ENCODE measurements at regions not wholly inside any gene's neighbourhood (a gene's known extent, or its start where the extent isn't known, plus 50 kb on each side); places are given as distances from the start of the nearest gene placed in this dataset.
A peak's percentile ranks its signal among the peaks of the same experiment; 100 is the strongest.

DNA sequence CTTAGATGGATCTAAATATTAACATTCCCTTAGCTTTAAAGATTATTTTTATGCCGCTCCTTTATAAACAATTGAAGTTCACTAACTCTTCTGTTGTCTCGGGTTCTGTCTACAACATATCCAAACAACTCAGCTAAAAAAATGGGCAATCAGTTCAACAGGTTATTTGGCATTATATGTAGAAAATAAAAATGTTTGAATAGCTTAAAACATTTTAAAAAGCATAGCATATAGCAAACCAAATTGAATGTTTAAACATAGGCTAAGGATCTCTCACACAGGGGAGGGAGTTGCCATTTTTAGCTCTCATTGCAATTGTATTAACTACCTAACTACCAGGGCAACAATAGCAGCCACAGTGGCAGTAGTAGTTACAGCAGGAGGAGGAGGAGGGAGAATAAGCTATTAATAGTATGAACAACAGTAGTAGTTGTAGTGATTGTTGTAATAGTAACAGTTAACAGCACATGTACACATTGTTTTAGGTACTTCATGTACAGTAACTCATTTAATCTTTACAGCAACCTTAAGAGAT lies 404.2 kb downstream of the KCNRG start:
- TF ChIP-seq, protein P1, sequence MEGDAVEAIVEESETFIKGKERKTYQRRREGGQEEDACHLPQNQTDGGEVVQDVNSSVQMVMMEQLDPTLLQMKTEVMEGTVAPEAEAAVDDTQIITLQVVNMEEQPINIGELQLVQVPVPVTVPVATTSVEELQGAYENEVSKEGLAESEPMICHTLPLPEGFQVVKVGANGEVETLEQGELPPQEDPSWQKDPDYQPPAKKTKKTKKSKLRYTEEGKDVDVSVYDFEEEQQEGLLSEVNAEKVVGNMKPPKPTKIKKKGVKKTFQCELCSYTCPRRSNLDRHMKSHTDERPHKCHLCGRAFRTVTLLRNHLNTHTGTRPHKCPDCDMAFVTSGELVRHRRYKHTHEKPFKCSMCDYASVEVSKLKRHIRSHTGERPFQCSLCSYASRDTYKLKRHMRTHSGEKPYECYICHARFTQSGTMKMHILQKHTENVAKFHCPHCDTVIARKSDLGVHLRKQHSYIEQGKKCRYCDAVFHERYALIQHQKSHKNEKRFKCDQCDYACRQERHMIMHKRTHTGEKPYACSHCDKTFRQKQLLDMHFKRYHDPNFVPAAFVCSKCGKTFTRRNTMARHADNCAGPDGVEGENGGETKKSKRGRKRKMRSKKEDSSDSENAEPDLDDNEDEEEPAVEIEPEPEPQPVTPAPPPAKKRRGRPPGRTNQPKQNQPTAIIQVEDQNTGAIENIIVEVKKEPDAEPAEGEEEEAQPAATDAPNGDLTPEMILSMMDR (IDR thresholded peaks at IDR 0.05; ENCODE audit: low read depth, low read length, missing control alignments) = no peak
- DNase-seq (ENCODE audit: extremely low read depth, low read depth) = no peak
- no peak overlapping the region for H3K4me3 ChIP-seq (replicated peaks; ENCODE audit: low read depth, low read length)

DNA sequence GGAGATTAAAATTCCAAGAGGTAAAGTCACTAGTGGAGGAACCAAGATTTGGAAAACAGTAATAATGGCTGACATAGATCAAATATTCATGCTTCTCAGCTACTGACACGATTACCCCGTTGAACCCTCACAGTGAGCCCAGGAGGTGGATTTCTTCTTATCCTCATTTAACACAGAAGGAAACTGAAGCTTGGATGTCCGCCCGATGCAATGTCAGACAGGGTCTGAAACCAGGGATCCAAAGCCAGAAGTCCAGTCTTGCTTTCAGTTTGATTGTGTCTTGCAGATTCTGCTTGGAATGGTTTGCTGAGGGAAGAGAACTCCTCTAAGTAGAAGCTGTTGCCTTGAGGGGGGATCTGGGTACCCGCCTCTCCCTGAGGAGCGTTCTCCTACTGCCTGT lies 404.7 kb downstream of the KCNRG start:
- no peak for DNase-seq (ENCODE audit: extremely low read depth, low read depth)
- TF ChIP-seq, protein P1 (IDR thresholded peaks at IDR 0.05; ENCODE audit: low read depth, low read length, missing control alignments) = no peak
- H3K4me3 ChIP-seq (replicated peaks; ENCODE audit: low read depth, low read length) = no peak overlapping the region

DNA sequence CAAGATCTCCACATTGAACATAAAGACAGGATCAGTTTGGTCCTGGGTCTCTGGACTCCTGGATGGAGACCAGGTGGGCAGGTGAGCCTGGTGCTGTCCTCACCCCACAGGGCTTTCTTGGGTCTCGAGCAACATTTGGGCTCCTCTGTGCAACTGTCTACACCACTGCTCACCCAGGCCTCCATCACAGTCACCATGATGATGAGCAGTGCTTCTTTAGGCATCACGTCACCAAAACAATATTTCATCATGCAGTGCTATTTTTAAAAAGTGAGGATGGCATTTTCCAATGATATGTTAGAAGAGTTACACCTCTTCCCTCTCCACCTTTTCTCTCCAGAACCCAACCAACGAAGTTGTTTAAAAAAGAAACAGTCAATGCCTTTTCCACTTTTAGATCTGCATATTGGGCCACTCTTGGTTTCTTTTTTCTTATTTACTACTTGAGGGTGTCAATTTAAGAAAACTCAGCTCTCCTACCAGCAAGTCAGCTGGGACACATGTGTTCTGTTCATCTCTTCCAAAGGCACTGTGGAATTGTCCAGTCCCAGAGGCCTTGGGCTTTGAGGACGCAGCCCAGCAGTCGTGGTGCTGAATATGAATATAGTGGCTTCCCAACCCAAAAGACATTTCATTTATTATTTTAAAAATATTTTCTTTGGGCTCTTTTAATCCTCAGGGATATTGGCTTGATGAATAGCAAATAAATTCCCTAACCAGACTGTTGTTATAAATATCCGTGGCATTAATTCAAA lies 405.7 kb downstream of the KCNRG start:
- TF ChIP-seq, protein P1 (IDR thresholded peaks at IDR 0.05; ENCODE audit: low read depth, low read length, missing control alignments) = no peak
- no peak overlapping the region for H3K4me3 ChIP-seq (replicated peaks; ENCODE audit: low read depth, low read length)
- no peak for DNase-seq (ENCODE audit: extremely low read depth, low read depth)

DNA sequence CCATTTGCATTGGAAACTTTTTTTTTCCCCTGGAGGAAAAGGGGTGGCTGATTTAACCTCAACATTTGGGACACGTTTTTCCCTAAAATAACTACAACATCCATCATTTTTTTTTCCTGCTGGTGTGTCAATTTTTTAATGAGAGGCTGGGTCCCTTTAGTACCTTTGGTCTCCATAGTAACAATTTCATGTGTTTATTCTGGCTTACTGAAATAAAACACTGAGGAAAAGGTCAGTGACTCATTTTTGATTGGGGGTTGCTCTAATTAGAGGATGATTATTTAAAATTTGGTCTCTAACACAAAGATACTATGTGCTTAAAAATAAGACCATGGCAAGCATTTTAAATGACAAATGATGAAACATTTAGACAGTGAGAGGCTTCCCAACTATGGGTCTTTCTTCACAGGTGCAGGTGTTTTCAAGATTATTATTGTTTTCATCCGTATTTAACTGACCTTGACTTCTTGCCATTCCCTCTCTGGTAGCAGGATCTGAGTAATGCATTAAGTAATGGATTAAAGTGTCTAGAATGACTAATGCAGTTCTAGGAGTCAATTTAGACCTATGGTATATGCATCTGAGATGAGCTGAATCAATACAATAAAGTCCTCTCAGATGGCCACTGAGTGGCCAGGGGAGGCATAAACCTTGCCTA lies 406.4 kb downstream of the KCNRG start:
- peak; percentile 32 for DNase-seq (ENCODE audit: extremely low read depth, low read depth)

DNA sequence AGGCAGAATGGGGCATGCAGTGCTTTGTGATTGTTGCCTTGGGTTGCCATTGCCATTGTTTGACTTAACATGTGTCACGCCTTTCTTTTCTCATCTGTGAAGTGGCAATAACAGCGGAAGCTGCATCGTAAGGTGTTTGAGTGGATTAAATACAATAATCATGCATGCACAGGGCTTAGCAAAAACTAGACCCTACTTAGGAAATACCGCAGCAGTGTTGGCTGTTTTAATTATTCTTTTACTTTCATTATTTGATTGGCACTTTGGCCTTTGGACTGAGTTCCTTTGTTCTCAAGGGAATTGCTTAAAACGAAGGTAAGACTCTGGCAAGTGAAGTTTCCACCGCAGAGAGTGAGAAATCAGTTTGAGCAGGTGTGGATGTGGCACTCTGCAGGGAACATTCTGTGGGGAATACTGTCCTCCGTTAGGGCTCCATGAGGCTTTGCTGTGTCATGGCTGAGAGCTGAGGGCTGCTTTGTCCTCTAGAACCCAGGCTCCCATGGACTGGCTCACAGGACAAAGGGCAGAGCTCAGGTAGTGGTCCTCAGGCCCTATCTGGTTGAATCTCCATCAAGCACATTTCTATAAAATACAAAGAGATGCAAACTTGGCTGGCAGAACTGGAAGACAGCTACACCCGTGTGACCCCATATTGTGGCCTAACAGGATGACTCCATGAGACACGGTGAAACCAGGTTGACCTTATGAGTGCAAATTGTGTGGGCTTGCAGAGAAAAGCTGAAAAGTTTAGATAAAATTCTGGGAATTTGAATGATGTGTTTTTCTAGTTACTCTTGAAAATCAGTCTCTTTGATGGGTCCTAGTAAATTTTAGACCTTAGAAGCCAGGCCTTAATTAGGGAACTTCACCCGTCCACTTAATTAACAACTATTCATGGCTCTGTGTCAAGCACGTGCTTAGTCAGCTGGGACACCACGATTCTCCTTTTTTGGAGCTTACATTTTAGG lies 407.2 kb downstream of the KCNRG start:
- H3K4me3 ChIP-seq (replicated peaks; ENCODE audit: low read depth, low read length) = no peak overlapping the region
- TF ChIP-seq, protein P1 (IDR thresholded peaks at IDR 0.05; ENCODE audit: low read depth, low read length, missing control alignments) = no peak
- DNase-seq (ENCODE audit: extremely low read depth, low read depth) = no peak

More for the DNA sequence above, 406.4 kb downstream of the KCNRG start:
- no peak overlapping the region for H3K4me3 ChIP-seq (replicated peaks; ENCODE audit: low read depth, low read length)
- TF ChIP-seq, protein P1 (IDR thresholded peaks at IDR 0.05; ENCODE audit: low read depth, low read length, missing control alignments) = no peak

DNA sequence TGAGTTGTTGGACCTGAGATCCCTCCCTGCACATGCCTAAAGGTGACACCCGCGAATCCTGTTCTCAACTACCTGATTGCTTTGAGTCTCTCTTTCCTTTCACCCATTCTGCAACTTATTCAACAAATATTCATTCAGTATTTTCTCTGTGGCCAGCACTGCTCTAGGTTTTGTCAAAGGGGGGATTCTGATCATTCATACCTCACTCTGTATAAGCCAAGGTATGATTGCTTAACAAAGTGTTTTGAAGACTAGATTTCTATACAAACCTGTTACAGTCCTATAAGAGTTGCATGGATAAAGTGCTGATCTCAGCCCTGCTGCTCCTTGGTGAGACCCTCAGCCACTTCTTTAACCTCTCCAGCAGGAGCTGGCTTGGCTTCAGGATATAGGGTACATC lies 409.7 kb downstream of the KCNRG start:
- TF ChIP-seq, protein P1 (IDR thresholded peaks at IDR 0.05; ENCODE audit: low read depth, low read length, missing control alignments) = no peak
- no peak overlapping the region for H3K4me3 ChIP-seq (replicated peaks; ENCODE audit: low read depth, low read length)
- no peak for DNase-seq (ENCODE audit: extremely low read depth, low read depth)
